ENCODE measurements at regions not wholly inside any gene's neighbourhood (a gene's known extent, or its start where the extent isn't known, plus 50 kb on each side); places are given as distances from the start of the nearest gene placed in this dataset.

DNA sequence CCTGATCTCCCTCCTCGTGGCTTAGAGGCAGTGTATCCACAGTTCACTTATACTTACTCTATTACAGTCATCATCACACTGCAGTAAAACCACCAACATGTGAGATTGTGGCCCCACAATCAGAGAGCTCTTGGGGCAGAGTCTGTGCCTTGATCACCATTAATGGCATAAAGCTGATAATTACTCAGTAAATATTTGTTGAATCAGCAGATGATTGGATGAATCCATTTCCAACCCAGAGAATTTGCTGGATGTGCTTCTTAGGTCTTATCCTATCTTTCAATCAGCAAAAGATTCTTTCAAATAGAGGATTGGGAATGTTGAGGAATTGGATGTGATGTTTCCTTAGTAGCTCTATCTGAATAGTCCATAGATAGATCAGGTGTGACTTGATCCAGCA is 88.8 kb upstream of the PITX1 start:
- TF ChIP-seq CTCF (IDR thresholded peaks at IDR 0.05; ENCODE audit: insufficient read depth, low read length, poor library complexity, severe bottlenecking) (no peak), EZH2phosphoT487 (conservative IDR thresholded peaks at IDR 0.05; ENCODE audit: low read length) (no peak)
- no peak overlapping the region for H3K27ac ChIP-seq (ENCODE audit: low read depth, low read length)
- H3K9me3 ChIP-seq (ENCODE audit: insufficient read depth, low read length), result no peaks in the 10 kb centered on the region
- H2AFZ ChIP-seq (ENCODE audit: low read depth, low read length, severe bottlenecking), result no peak overlapping the region
- no peaks in the 10 kb centered on the region for H3K27me3 ChIP-seq (ENCODE audit: low read length)
- H3K9me2 ChIP-seq (replicated peaks; ENCODE audit: insufficient read depth, low read length), result no peaks in the 10 kb centered on the region
- no peaks in the 10 kb centered on the region for H3F3A ChIP-seq (ENCODE audit: insufficient read depth)
- no peaks in the 10 kb centered on the region for H4K20me1 ChIP-seq (ENCODE audit: low read depth, low read length)
- no peak overlapping the region for H3K9ac ChIP-seq (ENCODE audit: low read length)
- H3K79me2 ChIP-seq (ENCODE audit: insufficient read depth, low read length), result no peaks in the 10 kb centered on the region
- H3K4me2 ChIP-seq (ENCODE audit: low read depth, low read length, poor library complexity, severe bottlenecking), result no peak overlapping the region
- no peaks in the 10 kb centered on the region for H3K36me3 ChIP-seq (ENCODE audit: low read length)
- H3K4me3 ChIP-seq (ENCODE audit: insufficient read depth, low read length, poor library complexity, severe bottlenecking), result no peak overlapping the region

GRCh38 chr5:135120951-135121350 is 86.9 kb upstream of the PITX1 start:
- Histone ChIP-seq H3K4me2 (ENCODE audit: low read depth, low read length, poor library complexity, severe bottlenecking) (no peak overlapping the region), H4K20me1 (ENCODE audit: low read depth, low read length) (no peaks in the 10 kb centered on the region), H3K4me3 (ENCODE audit: insufficient read depth, low read length, poor library complexity, severe bottlenecking) (no peak overlapping the region), H3K27ac (ENCODE audit: low read depth, low read length) (no peak overlapping the region), H3F3A (ENCODE audit: insufficient read depth) (no peaks in the 10 kb centered on the region), H3K27me3 (ENCODE audit: low read length) (no peaks in the 10 kb centered on the region), H2AFZ (ENCODE audit: low read depth, low read length, severe bottlenecking) (no peak overlapping the region), H3K79me2 (ENCODE audit: insufficient read depth, low read length) (no peaks in the 10 kb centered on the region), H3K9ac (ENCODE audit: low read length) (no peak overlapping the region), H3K9me2 (replicated peaks; ENCODE audit: insufficient read depth, low read length) (no peaks in the 10 kb centered on the region), H3K9me3 (ENCODE audit: insufficient read depth, low read length) (no peaks in the 10 kb centered on the region), H3K36me3 (ENCODE audit: low read length) (no peaks in the 10 kb centered on the region)
- TF ChIP-seq EZH2phosphoT487 (conservative IDR thresholded peaks at IDR 0.05; ENCODE audit: low read length) (no peak), CTCF (IDR thresholded peaks at IDR 0.05; ENCODE audit: insufficient read depth, low read length, poor library complexity, severe bottlenecking) (no peak)

GRCh38 chr5:135119481-135119880 is 85.5 kb upstream of the PITX1 start:
- no peak overlapping the region for H3K4me2 ChIP-seq (ENCODE audit: low read depth, low read length, poor library complexity, severe bottlenecking)
- H3K27ac ChIP-seq (ENCODE audit: low read depth, low read length), result no peak overlapping the region
- no peaks in the 10 kb centered on the region for H3K9me3 ChIP-seq (ENCODE audit: insufficient read depth, low read length)
- H3K36me3 ChIP-seq (ENCODE audit: low read length), result no peaks in the 10 kb centered on the region
- no peaks in the 10 kb centered on the region for H4K20me1 ChIP-seq (ENCODE audit: low read depth, low read length)
- no peaks in the 10 kb centered on the region for H3K9me2 ChIP-seq (replicated peaks; ENCODE audit: insufficient read depth, low read length)
- H2AFZ ChIP-seq (ENCODE audit: low read depth, low read length, severe bottlenecking), result no peak overlapping the region
- H3K79me2 ChIP-seq (ENCODE audit: insufficient read depth, low read length), result no peaks in the 10 kb centered on the region
- H3K9ac ChIP-seq (ENCODE audit: low read length), result no peak overlapping the region
- H3F3A ChIP-seq (ENCODE audit: insufficient read depth), result no peaks in the 10 kb centered on the region
- H3K27me3 ChIP-seq (ENCODE audit: low read length), result no peaks in the 10 kb centered on the region
- no peak overlapping the region for H3K4me3 ChIP-seq (ENCODE audit: insufficient read depth, low read length, poor library complexity, severe bottlenecking)
- TF ChIP-seq CTCF (IDR thresholded peaks at IDR 0.05; ENCODE audit: insufficient read depth, low read length, poor library complexity, severe bottlenecking), result no peak
- TF ChIP-seq EZH2phosphoT487 (conservative IDR thresholded peaks at IDR 0.05; ENCODE audit: low read length), result no peak

GRCh38 chr5:135117590-135117989 is 83.6 kb upstream of the PITX1 start:
- no peaks in the 10 kb centered on the region for H4K20me1 ChIP-seq (ENCODE audit: low read depth, low read length)
- no peak overlapping the region for H3K9ac ChIP-seq (ENCODE audit: low read length)
- no peak overlapping the region for H2AFZ ChIP-seq (ENCODE audit: low read depth, low read length, severe bottlenecking)
- no peak overlapping the region for H3K4me2 ChIP-seq (ENCODE audit: low read depth, low read length, poor library complexity, severe bottlenecking)
- H3K36me3 ChIP-seq (ENCODE audit: low read length), result no peaks in the 10 kb centered on the region
- no peaks in the 10 kb centered on the region for H3K27me3 ChIP-seq (ENCODE audit: low read length)
- H3K9me3 ChIP-seq (ENCODE audit: insufficient read depth, low read length), result no peaks in the 10 kb centered on the region
- H3F3A ChIP-seq (ENCODE audit: insufficient read depth), result no peaks in the 10 kb centered on the region
- H3K9me2 ChIP-seq (replicated peaks; ENCODE audit: insufficient read depth, low read length), result no peaks in the 10 kb centered on the region
- no peaks in the 10 kb centered on the region for H3K79me2 ChIP-seq (ENCODE audit: insufficient read depth, low read length)
- no peak overlapping the region for H3K27ac ChIP-seq (ENCODE audit: low read depth, low read length)
- no peak overlapping the region for H3K4me3 ChIP-seq (ENCODE audit: insufficient read depth, low read length, poor library complexity, severe bottlenecking)
- TF ChIP-seq EZH2phosphoT487 (conservative IDR thresholded peaks at IDR 0.05; ENCODE audit: low read length), result no peak
- TF ChIP-seq CTCF (IDR thresholded peaks at IDR 0.05; ENCODE audit: insufficient read depth, low read length, poor library complexity, severe bottlenecking), result no peak

All from SU-DHL-6 (cell line).